ENCODE measurements at regions not wholly inside any gene's neighbourhood (a gene's known extent, or its start where the extent isn't known, plus 50 kb on each side); places are given as distances from the start of the nearest gene placed in this dataset.
"Not testable (repeated sequence)": the region's sequence is repeated elsewhere in the genome, so short reads cannot be mapped to it uniquely, and the experiment has no call there.

GRCh38 chr4:112708772-112709171 lies 71.8 kb downstream of the LARP7 start:
- no peak for DNase-seq

- no peak for DNase-seq
Measured at GRCh38 chr4:112714922-112715901, 78.3 kb downstream of the LARP7 start.

- DNase-seq, result no peak
Measured at GRCh38 chr4:112717856-112718255, 80.9 kb downstream of the LARP7 start.

- DNase-seq, result no peak
Measured at GRCh38 chr4:112721627-112722026, 84.7 kb downstream of the LARP7 start.

- no peak for DNase-seq
Measured at GRCh38 chr4:112726041-112726440, 89.1 kb downstream of the LARP7 start.

- DNase-seq, result not testable (repeated sequence)
Measured at GRCh38 chr4:112727728-112728127, 90.8 kb downstream of the LARP7 start.

GRCh38 chr4:112731715-112732114 lies 94.8 kb downstream of the LARP7 start:
- no peak for DNase-seq

GRCh38 chr4:112732142-112732541 lies 95.2 kb downstream of the LARP7 start:
- no peak for DNase-seq

GRCh38 chr4:112735474-112735951 lies 98.6 kb downstream of the LARP7 start:
- peak in 1 of 5 donors; percentile 71 for DNase-seq

- DNase-seq, result peak in 1 of 5 donors; percentile 61
Measured at GRCh38 chr4:112736718-112737135, 99.8 kb downstream of the LARP7 start.

GRCh38 chr4:112739442-112739841 lies 102.5 kb downstream of the LARP7 start:
- DNase-seq, result no peak

- DNase-seq, result no peak
Measured at GRCh38 chr4:112747036-112747435, 110.1 kb downstream of the LARP7 start.

- no peak for DNase-seq
Measured at GRCh38 chr4:112748352-112748878, 111.5 kb downstream of the LARP7 start.

- not testable (repeated sequence) for DNase-seq
Measured at GRCh38 chr4:112750749-112751148, 113.8 kb downstream of the LARP7 start.

- DNase-seq, result no peak
Measured at GRCh38 chr4:112751447-112751846, 114.5 kb downstream of the LARP7 start.

- DNase-seq, result no peak
Measured at GRCh38 chr4:112752061-112752460, 115.1 kb downstream of the LARP7 start.

GRCh38 chr4:112752510-112752909 lies 115.6 kb downstream of the LARP7 start:
- no peak for DNase-seq

GRCh38 chr4:112753333-112753732 lies 116.4 kb downstream of the LARP7 start:
- DNase-seq, result no peak

- DNase-seq, result no peak
Measured at GRCh38 chr4:112759313-112759712, 122.4 kb downstream of the LARP7 start.

- DNase-seq, result peak in 1 of 5 donors; percentile 10
Measured at GRCh38 chr4:112765317-112765974, 128.5 kb downstream of the LARP7 start.

- no peak for DNase-seq
Measured at GRCh38 chr4:112766422-112766821, 129.5 kb downstream of the LARP7 start.

- DNase-seq, result no peak
Measured at GRCh38 chr4:112767386-112767785, 130.4 kb downstream of the LARP7 start.

- no peak for DNase-seq
Measured at GRCh38 chr4:112770114-112770513, 133.2 kb downstream of the LARP7 start.

Measured in T-helper 1 cell (primary cell).